HG03175 (cell line): ENCODE measurements at regions not wholly inside any gene's neighbourhood (a gene's known extent, or its start where the extent isn't known, plus 50 kb on each side); places are given as distances from the start of the nearest gene placed in this dataset.

ENCODE experiments used
- ATAC-seq: cut with Tn5 transposase; IDR thresholded peaks from one replicate; pipeline ENCODE4 v1.9.1; 2021; ENCODE audit warnings: mild to moderate bottlenecking, moderate library complexity; ENCODE audit not compliant: unreplicated experiment

- ATAC-seq = no peak
Measured at GRCh38 chr13:106183410-106184065, 351.9 kb downstream of the EFNB2 start.

- no peak for ATAC-seq
Measured at GRCh38 chr13:106182404-106182803, 353.1 kb downstream of the EFNB2 start.

GRCh38 chr13:106178816-106179215 is 356.6 kb downstream of the EFNB2 start:
- ATAC-seq = no peak

GRCh38 chr13:106177146-106177545 is 358.3 kb downstream of the EFNB2 start:
- no peak for ATAC-seq

GRCh38 chr13:106176117-106176516 is 359.3 kb downstream of the EFNB2 start:
- no peak for ATAC-seq

GRCh38 chr13:106173891-106174610 is 361.4 kb downstream of the EFNB2 start:
- no peak for ATAC-seq

- no peak for ATAC-seq
Measured at GRCh38 chr13:106173346-106173745, 362.1 kb downstream of the EFNB2 start.

- no peak for ATAC-seq
Measured at GRCh38 chr13:106172176-106172905, 363.1 kb downstream of the EFNB2 start.

GRCh38 chr13:106163426-106163825 is 372.0 kb downstream of the EFNB2 start:
- no peak for ATAC-seq

GRCh38 chr13:106161146-106161545 is 374.3 kb downstream of the EFNB2 start:
- no peak for ATAC-seq

- no peak for ATAC-seq
Measured at GRCh38 chr13:106159295-106160195, 375.9 kb downstream of the EFNB2 start.

- ATAC-seq = no peak
Measured at GRCh38 chr13:106156468-106156867, 379.0 kb downstream of the EFNB2 start.

- ATAC-seq = no peak
Measured at GRCh38 chr13:106155411-106155810, 380.1 kb downstream of the EFNB2 start.

GRCh38 chr13:106153876-106154275 is 381.6 kb downstream of the EFNB2 start:
- ATAC-seq = no peak

- ATAC-seq = no peak
Measured at GRCh38 chr13:106153041-106153440, 382.4 kb downstream of the EFNB2 start.

GRCh38 chr13:106152047-106152446 is 383.4 kb downstream of the EFNB2 start:
- ATAC-seq = no peak

GRCh38 chr13:106151056-106151699 is 384.3 kb downstream of the EFNB2 start:
- no peak for ATAC-seq

GRCh38 chr13:106145997-106146864 is 389.2 kb downstream of the EFNB2 start:
- ATAC-seq = no peak

GRCh38 chr13:106145070-106145469 is 390.4 kb downstream of the EFNB2 start:
- ATAC-seq = no peak
